Stomach (tissue), 4 donors: ENCODE measurements at regions not wholly inside any gene's neighbourhood (a gene's known extent, or its start where the extent isn't known, plus 50 kb on each side); places are given as distances from the start of the nearest gene placed in this dataset.

ENCODE experiments used
- EP300 ChIP-seq: sonication (generic); formaldehyde crosslinking; IDR thresholded peaks from one replicate; pipeline ENCODE4 v1.6.1; 2017; ENCODE audit warnings: antibody characterized with exemption
- POLR2A ChIP-seq, 4 donors: fragments of 450-650 bp; IDR thresholded peaks; one replicate each; pipeline ENCODE4 v1.6.1; 2016; ENCODE audit warnings: antibody characterized with exemption in 4 of 4, control low read depth in 2 of 4, mild to moderate bottlenecking in 1 of 4, moderate library complexity in 1 of 4
- POLR2AphosphoS5 ChIP-seq, 3 donors: sonication (generic); formaldehyde crosslinking; IDR thresholded peaks; one replicate each; pipeline ENCODE4 v1.6.1; 2016; ENCODE audit warnings: antibody characterized with exemption in 3 of 3
- TF ChIP-seq, protein P1 (sequence below), 7 experiments: fragments of 450-650 bp in 4 of 7; fragments of 200-600 bp in 3 of 7; sonication (generic) in 3 of 7; IDR thresholded peaks; one replicate each; pipeline ENCODE4 v1.5.1; 2016 to 2019; ENCODE audit warnings: antibody characterized with exemption in 7 of 7, control low read depth in 2 of 7, mild to moderate bottlenecking in 1 of 7

DNA sequence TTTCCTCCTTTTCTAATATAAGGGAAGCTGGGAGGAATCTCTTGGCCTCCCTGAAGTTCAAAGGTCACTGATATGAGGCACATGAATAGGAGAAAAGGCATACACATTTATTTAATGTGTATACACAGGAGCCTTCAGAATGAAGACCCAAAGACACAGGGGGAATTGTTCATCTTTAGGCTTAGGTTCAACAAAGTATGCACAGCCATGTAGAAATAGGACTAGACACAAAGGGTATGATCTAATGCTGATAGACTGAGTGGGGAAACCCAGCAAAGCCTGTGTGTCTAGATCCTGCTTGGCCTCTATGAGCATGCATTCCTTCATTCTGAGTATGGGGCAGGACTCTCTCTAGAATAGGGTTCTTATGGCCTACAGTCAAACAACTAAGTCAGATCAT, 177.1 kb upstream of the RFC3 start:
- no peak for TF ChIP-seq POLR2A (IDR thresholded peaks at IDR 0.05)
- TF ChIP-seq, protein P1, sequence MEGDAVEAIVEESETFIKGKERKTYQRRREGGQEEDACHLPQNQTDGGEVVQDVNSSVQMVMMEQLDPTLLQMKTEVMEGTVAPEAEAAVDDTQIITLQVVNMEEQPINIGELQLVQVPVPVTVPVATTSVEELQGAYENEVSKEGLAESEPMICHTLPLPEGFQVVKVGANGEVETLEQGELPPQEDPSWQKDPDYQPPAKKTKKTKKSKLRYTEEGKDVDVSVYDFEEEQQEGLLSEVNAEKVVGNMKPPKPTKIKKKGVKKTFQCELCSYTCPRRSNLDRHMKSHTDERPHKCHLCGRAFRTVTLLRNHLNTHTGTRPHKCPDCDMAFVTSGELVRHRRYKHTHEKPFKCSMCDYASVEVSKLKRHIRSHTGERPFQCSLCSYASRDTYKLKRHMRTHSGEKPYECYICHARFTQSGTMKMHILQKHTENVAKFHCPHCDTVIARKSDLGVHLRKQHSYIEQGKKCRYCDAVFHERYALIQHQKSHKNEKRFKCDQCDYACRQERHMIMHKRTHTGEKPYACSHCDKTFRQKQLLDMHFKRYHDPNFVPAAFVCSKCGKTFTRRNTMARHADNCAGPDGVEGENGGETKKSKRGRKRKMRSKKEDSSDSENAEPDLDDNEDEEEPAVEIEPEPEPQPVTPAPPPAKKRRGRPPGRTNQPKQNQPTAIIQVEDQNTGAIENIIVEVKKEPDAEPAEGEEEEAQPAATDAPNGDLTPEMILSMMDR (IDR thresholded peaks at IDR 0.05), result no peak
- no peak for TF ChIP-seq POLR2AphosphoS5 (IDR thresholded peaks at IDR 0.05)
- TF ChIP-seq EP300, result no peak
